Esophagus muscularis mucosa (tissue), 4 donors: ENCODE measurements at regions not wholly inside any gene's neighbourhood (a gene's known extent, or its start where the extent isn't known, plus 50 kb on each side); places are given as distances from the start of the nearest gene placed in this dataset.

Experiments
- EP300 ChIP-seq: sonication (generic); formaldehyde crosslinking; IDR thresholded peaks from one replicate; pipeline ENCODE4 v1.6.1; 2017; ENCODE audit warnings: antibody characterized with exemption
- POLR2A ChIP-seq: fragments of 450-650 bp; IDR thresholded peaks from one replicate; pipeline ENCODE4 v1.6.1; 2017; ENCODE audit warnings: antibody characterized with exemption, moderate library complexity, mild to moderate bottlenecking, low read depth
- POLR2AphosphoS5 ChIP-seq, 2 donors: sonication (generic); formaldehyde crosslinking; IDR thresholded peaks; one replicate each; pipeline ENCODE4 v1.6.1; 2017; ENCODE audit warnings: antibody characterized with exemption in 2 of 2
- TF ChIP-seq, protein P1 (sequence below), 3 experiments: fragments of 200-600 bp in 2 of 3; fragments of 450-650 bp in 1 of 3; sonication (generic) in 2 of 3; IDR thresholded peaks; one replicate each; pipeline ENCODE4 v1.5.1; 2017 to 2019; ENCODE audit warnings: antibody characterized with exemption in 3 of 3, mild to moderate bottlenecking in 2 of 3, moderate library complexity in 1 of 3

DNA sequence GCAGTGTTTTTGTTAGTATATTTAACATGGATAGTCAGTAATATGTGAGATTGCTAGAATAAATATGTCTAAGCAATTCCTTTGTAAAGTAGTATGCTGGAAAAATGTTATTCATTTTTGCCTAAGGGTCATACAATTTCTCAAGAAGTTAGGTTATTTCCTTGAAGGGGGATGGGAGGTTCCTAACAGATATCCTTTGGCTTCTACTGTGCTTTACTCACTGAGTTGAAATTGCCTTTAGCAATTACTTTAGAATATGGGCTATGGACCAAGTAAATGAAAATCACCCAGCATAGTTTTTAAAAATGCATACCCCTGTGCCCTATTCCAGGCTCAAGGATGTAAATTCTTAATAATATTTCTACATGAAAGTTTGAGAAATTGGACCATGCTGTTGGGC, 1386.4 kb upstream of the SLC39A10 start:
- TF ChIP-seq, protein P1, sequence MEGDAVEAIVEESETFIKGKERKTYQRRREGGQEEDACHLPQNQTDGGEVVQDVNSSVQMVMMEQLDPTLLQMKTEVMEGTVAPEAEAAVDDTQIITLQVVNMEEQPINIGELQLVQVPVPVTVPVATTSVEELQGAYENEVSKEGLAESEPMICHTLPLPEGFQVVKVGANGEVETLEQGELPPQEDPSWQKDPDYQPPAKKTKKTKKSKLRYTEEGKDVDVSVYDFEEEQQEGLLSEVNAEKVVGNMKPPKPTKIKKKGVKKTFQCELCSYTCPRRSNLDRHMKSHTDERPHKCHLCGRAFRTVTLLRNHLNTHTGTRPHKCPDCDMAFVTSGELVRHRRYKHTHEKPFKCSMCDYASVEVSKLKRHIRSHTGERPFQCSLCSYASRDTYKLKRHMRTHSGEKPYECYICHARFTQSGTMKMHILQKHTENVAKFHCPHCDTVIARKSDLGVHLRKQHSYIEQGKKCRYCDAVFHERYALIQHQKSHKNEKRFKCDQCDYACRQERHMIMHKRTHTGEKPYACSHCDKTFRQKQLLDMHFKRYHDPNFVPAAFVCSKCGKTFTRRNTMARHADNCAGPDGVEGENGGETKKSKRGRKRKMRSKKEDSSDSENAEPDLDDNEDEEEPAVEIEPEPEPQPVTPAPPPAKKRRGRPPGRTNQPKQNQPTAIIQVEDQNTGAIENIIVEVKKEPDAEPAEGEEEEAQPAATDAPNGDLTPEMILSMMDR (IDR thresholded peaks at IDR 0.05) = no peak
- no peak for TF ChIP-seq POLR2AphosphoS5 (IDR thresholded peaks at IDR 0.05)
- no peak for TF ChIP-seq POLR2A
- no peak for TF ChIP-seq EP300
